ENCODE measurements at regions not wholly inside any gene's neighbourhood (a gene's known extent, or its start where the extent isn't known, plus 50 kb on each side); places are given as distances from the start of the nearest gene placed in this dataset.

DNA sequence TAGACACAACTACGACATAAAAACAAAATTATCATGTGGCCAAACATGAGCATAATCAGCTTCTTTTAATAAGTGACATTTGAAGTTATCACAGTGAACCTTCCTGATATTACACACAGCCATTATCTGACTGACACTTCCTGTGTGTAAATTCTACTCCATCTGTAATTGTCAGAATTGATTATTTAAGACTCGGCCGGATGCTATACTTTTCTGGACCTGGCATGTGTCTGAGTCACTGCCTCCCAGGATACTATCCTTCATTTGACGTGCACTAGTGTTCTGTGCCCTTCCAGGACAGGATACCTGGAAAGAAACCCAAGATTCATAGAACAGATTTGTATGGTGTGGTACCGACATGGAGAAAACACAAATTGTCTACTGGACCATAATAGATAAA is 242.0 kb downstream of the HS3ST3A1 start (continued):
- TF ChIP-seq STAT1 (IDR thresholded peaks at IDR 0.05; ENCODE audit: unreplicated experiment) (no peak), ZNF114 (CRISPR knock-in tag; IDR thresholded peaks at IDR 0.05) (no peak), ZNF331 (CRISPR knock-in tag; IDR thresholded peaks at IDR 0.05; ENCODE audit: low read depth) (no peak), EZH2 (IDR thresholded peaks at IDR 0.05; ENCODE audit: low read depth, unreplicated experiment) (no peak), JUNB (IDR thresholded peaks at IDR 0.05; ENCODE audit: unreplicated experiment) (no peak), NANOG (IDR thresholded peaks at IDR 0.05; ENCODE audit: borderline replicate concordance) (no peak)
- TF ChIP-seq, protein P1, sequence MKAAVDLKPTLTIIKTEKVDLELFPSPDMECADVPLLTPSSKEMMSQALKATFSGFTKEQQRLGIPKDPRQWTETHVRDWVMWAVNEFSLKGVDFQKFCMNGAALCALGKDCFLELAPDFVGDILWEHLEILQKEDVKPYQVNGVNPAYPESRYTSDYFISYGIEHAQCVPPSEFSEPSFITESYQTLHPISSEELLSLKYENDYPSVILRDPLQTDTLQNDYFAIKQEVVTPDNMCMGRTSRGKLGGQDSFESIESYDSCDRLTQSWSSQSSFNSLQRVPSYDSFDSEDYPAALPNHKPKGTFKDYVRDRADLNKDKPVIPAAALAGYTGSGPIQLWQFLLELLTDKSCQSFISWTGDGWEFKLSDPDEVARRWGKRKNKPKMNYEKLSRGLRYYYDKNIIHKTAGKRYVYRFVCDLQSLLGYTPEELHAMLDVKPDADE (IDR thresholded peaks at IDR 0.05), result no peak
- TF ChIP-seq, protein P2, sequence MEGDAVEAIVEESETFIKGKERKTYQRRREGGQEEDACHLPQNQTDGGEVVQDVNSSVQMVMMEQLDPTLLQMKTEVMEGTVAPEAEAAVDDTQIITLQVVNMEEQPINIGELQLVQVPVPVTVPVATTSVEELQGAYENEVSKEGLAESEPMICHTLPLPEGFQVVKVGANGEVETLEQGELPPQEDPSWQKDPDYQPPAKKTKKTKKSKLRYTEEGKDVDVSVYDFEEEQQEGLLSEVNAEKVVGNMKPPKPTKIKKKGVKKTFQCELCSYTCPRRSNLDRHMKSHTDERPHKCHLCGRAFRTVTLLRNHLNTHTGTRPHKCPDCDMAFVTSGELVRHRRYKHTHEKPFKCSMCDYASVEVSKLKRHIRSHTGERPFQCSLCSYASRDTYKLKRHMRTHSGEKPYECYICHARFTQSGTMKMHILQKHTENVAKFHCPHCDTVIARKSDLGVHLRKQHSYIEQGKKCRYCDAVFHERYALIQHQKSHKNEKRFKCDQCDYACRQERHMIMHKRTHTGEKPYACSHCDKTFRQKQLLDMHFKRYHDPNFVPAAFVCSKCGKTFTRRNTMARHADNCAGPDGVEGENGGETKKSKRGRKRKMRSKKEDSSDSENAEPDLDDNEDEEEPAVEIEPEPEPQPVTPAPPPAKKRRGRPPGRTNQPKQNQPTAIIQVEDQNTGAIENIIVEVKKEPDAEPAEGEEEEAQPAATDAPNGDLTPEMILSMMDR (conservative IDR thresholded peaks at IDR 0.05; ENCODE audit: low read depth in 2 of 2), result no peak
- TF ChIP-seq, protein P3, sequence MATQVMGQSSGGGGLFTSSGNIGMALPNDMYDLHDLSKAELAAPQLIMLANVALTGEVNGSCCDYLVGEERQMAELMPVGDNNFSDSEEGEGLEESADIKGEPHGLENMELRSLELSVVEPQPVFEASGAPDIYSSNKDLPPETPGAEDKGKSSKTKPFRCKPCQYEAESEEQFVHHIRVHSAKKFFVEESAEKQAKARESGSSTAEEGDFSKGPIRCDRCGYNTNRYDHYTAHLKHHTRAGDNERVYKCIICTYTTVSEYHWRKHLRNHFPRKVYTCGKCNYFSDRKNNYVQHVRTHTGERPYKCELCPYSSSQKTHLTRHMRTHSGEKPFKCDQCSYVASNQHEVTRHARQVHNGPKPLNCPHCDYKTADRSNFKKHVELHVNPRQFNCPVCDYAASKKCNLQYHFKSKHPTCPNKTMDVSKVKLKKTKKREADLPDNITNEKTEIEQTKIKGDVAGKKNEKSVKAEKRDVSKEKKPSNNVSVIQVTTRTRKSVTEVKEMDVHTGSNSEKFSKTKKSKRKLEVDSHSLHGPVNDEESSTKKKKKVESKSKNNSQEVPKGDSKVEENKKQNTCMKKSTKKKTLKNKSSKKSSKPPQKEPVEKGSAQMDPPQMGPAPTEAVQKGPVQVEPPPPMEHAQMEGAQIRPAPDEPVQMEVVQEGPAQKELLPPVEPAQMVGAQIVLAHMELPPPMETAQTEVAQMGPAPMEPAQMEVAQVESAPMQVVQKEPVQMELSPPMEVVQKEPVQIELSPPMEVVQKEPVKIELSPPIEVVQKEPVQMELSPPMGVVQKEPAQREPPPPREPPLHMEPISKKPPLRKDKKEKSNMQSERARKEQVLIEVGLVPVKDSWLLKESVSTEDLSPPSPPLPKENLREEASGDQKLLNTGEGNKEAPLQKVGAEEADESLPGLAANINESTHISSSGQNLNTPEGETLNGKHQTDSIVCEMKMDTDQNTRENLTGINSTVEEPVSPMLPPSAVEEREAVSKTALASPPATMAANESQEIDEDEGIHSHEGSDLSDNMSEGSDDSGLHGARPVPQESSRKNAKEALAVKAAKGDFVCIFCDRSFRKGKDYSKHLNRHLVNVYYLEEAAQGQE (IDR thresholded peaks at IDR 0.05; ENCODE audit: unreplicated experiment), result no peak

DNA sequence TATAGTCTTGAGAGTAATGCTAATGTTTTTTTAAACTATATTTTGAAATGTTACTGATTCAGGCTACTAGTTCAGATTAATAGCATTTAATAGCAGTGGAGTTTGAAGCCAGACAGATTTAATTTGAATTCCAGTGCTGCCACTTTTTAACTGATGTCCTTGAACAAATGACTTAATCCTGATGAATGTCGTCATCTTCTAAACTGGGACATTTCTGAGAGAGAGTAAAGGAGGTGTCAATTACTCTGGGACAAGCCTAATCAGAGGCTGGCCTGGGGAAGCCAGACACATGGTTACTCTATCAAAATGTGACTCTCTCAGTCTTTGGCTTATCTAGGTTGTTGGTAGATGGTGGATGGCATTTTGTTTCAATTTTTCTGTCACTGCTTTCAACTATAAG is 246.7 kb downstream of the HS3ST3A1 start:
- no peaks in the 10 kb centered on the region for H3K4me1 ChIP-seq (ENCODE audit: insufficient read depth)
- TF ChIP-seq, protein P4, sequence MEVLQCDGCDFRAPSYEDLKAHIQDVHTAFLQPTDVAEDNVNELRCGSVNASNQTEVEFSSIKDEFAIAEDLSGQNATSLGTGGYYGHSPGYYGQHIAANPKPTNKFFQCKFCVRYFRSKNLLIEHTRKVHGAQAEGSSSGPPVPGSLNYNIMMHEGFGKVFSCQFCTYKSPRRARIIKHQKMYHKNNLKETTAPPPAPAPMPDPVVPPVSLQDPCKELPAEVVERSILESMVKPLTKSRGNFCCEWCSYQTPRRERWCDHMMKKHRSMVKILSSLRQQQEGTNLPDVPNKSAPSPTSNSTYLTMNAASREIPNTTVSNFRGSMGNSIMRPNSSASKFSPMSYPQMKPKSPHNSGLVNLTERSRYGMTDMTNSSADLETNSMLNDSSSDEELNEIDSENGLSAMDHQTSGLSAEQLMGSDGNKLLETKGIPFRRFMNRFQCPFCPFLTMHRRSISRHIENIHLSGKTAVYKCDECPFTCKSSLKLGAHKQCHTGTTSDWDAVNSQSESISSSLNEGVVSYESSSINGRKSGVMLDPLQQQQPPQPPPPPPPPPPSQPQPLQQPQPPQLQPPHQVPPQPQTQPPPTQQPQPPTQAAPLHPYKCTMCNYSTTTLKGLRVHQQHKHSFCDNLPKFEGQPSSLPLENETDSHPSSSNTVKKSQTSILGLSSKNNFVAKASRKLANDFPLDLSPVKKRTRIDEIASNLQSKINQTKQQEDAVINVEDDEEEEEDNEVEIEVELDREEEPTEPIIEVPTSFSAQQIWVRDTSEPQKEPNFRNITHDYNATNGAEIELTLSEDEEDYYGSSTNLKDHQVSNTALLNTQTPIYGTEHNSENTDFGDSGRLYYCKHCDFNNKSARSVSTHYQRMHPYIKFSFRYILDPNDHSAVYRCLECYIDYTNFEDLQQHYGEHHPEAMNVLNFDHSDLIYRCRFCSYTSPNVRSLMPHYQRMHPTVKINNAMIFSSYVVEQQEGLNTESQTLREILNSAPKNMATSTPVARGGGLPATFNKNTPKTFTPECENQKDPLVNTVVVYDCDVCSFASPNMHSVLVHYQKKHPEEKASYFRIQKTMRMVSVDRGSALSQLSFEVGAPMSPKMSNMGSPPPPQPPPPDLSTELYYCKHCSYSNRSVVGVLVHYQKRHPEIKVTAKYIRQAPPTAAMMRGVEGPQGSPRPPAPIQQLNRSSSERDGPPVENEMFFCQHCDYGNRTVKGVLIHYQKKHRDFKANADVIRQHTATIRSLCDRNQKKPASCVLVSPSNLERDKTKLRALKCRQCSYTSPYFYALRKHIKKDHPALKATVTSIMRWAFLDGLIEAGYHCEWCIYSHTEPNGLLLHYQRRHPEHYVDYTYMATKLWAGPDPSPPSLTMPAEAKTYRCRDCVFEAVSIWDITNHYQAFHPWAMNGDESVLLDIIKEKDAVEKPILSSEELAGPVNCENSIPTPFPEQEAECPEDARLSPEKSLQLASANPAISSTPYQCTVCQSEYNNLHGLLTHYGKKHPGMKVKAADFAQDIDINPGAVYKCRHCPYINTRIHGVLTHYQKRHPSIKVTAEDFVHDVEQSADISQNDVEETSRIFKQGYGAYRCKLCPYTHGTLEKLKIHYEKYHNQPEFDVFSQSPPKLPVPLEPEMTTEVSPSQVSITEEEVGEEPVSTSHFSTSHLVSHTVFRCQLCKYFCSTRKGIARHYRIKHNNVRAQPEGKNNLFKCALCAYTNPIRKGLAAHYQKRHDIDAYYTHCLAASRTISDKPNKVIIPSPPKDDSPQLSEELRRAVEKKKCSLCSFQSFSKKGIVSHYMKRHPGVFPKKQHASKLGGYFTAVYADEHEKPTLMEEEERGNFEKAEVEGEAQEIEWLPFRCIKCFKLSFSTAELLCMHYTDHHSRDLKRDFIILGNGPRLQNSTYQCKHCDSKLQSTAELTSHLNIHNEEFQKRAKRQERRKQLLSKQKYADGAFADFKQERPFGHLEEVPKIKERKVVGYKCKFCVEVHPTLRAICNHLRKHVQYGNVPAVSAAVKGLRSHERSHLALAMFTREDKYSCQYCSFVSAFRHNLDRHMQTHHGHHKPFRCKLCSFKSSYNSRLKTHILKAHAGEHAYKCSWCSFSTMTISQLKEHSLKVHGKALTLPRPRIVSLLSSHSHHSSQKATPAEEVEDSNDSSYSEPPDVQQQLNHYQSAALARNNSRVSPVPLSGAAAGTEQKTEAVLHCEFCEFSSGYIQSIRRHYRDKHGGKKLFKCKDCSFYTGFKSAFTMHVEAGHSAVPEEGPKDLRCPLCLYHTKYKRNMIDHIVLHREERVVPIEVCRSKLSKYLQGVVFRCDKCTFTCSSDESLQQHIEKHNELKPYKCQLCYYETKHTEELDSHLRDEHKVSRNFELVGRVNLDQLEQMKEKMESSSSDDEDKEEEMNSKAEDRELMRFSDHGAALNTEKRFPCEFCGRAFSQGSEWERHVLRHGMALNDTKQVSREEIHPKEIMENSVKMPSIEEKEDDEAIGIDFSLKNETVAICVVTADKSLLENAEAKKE (CRISPR knock-in tag; IDR thresholded peaks at IDR 0.05), result no peak
- TF ChIP-seq POLR2AphosphoS5 (IDR thresholded peaks at IDR 0.05; ENCODE audit: low read depth), result no peak
- TF ChIP-seq ZNF331 (CRISPR knock-in tag; IDR thresholded peaks at IDR 0.05; ENCODE audit: low read depth), result no peak
- no peak for TF ChIP-seq NANOG (IDR thresholded peaks at IDR 0.05; ENCODE audit: borderline replicate concordance)
- no peak for TF ChIP-seq JUNB (IDR thresholded peaks at IDR 0.05; ENCODE audit: unreplicated experiment)
- TF ChIP-seq CREB1 (CRISPR knock-in tag; IDR thresholded peaks at IDR 0.05; ENCODE audit: low read depth), result no peak
- no peak for TF ChIP-seq ZNF114 (CRISPR knock-in tag; IDR thresholded peaks at IDR 0.05)

More for the DNA sequence above, 246.7 kb downstream of the HS3ST3A1 start:
- H3K36me3 ChIP-seq (ENCODE audit: insufficient read depth), result no peaks in the 10 kb centered on the region
- no peaks in the 10 kb centered on the region for H3K4me1 Mint-ChIP-seq
- no peak for ATAC-seq
- DNase-seq (ENCODE audit: low spot score), result no peak
- no peaks in the 10 kb centered on the region for H3K27me3 Mint-ChIP-seq (ENCODE audit: insufficient read depth, low read depth, poor library complexity)
- H3K27ac ChIP-seq (ENCODE audit: low read depth), result no peak overlapping the region
- no peak overlapping the region for H3K4me3 ChIP-seq
- H3K9me2 ChIP-seq (ENCODE audit: insufficient read depth), result no peaks in the 10 kb centered on the region
- H3K27ac Mint-ChIP-seq, result no peak overlapping the region
- H3K79me2 ChIP-seq (replicated peaks; ENCODE audit: insufficient read depth), result no peaks in the 10 kb centered on the region
- no peaks in the 10 kb centered on the region for H3F3A ChIP-seq (replicated peaks; ENCODE audit: low read depth)
- no peaks in the 10 kb centered on the region for H3K27me3 ChIP-seq (ENCODE audit: insufficient read depth)
- peaks cover 2% of the 10 kb centered on the region; the same call in 1 of the 3 replicates for H3K9me3 Mint-ChIP-seq
- no peak overlapping the region for H2AFZ ChIP-seq
- H3K4me3 Mint-ChIP-seq, result no peak overlapping the region
- no peaks in the 10 kb centered on the region for H3K36me3 Mint-ChIP-seq (ENCODE audit: low read depth)
- H4K20me1 ChIP-seq (replicated peaks; ENCODE audit: insufficient read depth), result no peaks in the 10 kb centered on the region
- H3K4me2 ChIP-seq, result no peak overlapping the region
